Ishikawa (cell line): ENCODE measurements at regions not wholly inside any gene's neighbourhood (a gene's known extent, or its start where the extent isn't known, plus 50 kb on each side); places are given as distances from the start of the nearest gene placed in this dataset.

Source experiments
- CEBPB ChIP-seq: IDR thresholded peaks from 2 replicates; pipeline ENCODE4 v1.6.1; 2012
- CREB1 ChIP-seq: IDR thresholded peaks from 2 replicates; pipeline ENCODE4 v1.6.1; 2012; ENCODE audit warnings: low read depth
- EGR1 ChIP-seq: IDR thresholded peaks from 2 replicates; pipeline ENCODE4 v1.6.1; 2012
- EP300 ChIP-seq: IDR thresholded peaks from 2 replicates; pipeline ENCODE4 v1.6.1; 2012; ENCODE audit warnings: borderline replicate concordance
- FOXM1 ChIP-seq: IDR thresholded peaks from 2 replicates; pipeline ENCODE4 v1.6.1; 2012; ENCODE audit warnings: low read depth, borderline replicate concordance
- MAX ChIP-seq: IDR thresholded peaks from 2 replicates; pipeline ENCODE4 v1.6.1; 2012
- NFIC ChIP-seq: IDR thresholded peaks from 2 replicates; pipeline ENCODE4 v1.6.1; 2012
- RAD21 ChIP-seq: IDR thresholded peaks from 2 replicates; pipeline ENCODE4 v1.6.1; 2012; ENCODE audit warnings: low read depth
- REST ChIP-seq: IDR thresholded peaks from 2 replicates; pipeline ENCODE4 v1.6.1; 2012; ENCODE audit warnings: low read depth, mild to moderate bottlenecking
- TAF1 ChIP-seq: IDR thresholded peaks from 2 replicates; pipeline ENCODE4 v1.6.1; 2012; ENCODE audit warnings: low read depth, mild to moderate bottlenecking
- TCF12 ChIP-seq: IDR thresholded peaks from 2 replicates; pipeline ENCODE4 v1.6.1; 2012; ENCODE audit warnings: low read depth
- TEAD4 ChIP-seq: IDR thresholded peaks from 2 replicates; pipeline ENCODE4 v1.6.1; 2012
- USF1 ChIP-seq: IDR thresholded peaks from 2 replicates; pipeline ENCODE4 v1.6.1; 2012
- YY1 ChIP-seq: IDR thresholded peaks from 2 replicates; pipeline ENCODE4 v1.6.1; 2012; ENCODE audit warnings: low read depth
- ZBTB7A ChIP-seq: IDR thresholded peaks from 2 replicates; pipeline ENCODE4 v1.6.1; 2012; ENCODE audit warnings: low read depth

- no peak for TF ChIP-seq REST
- no peak for TF ChIP-seq TCF12
- TF ChIP-seq EGR1 = no peak
- TF ChIP-seq NFIC = no peak
- TF ChIP-seq RAD21 = no peak
- no peak for TF ChIP-seq EP300
- TF ChIP-seq MAX = no peak
- TF ChIP-seq FOXM1 = no peak
- TF ChIP-seq CREB1 = no peak
- no peak for TF ChIP-seq TEAD4
- no peak for TF ChIP-seq USF1
- TF ChIP-seq CEBPB = no peak
Observed at GRCh38 chr14:94886931-94887330, 117.0 kb upstream of the GSC start.

GRCh38 chr14:94885481-94886155, 115.7 kb upstream of the GSC start:
- TF ChIP-seq CREB1 = no peak
- TF ChIP-seq TAF1 = no peak
- no peak for TF ChIP-seq EP300
- no peak for TF ChIP-seq ZBTB7A
- TF ChIP-seq REST = no peak
- no peak for TF ChIP-seq NFIC
- TF ChIP-seq FOXM1 = no peak
- TF ChIP-seq EGR1 = no peak
- TF ChIP-seq CEBPB = no peak

GRCh38 chr14:94884616-94885230, 114.8 kb upstream of the GSC start:
- TF ChIP-seq CEBPB (no peak), CREB1 (no peak), RAD21 (no peak), USF1 (no peak), FOXM1 (no peak), TCF12 (no peak), YY1 (no peak), TAF1 (no peak)

GRCh38 chr14:94882401-94882800, 112.5 kb upstream of the GSC start:
- TF ChIP-seq CREB1 = no peak
- no peak for TF ChIP-seq FOXM1
- TF ChIP-seq MAX = no peak
- no peak for TF ChIP-seq TCF12
- TF ChIP-seq YY1 = no peak

- TF ChIP-seq USF1 (no peak), REST (no peak), CREB1 (no peak), MAX (no peak), FOXM1 (no peak), EGR1 (no peak), YY1 (no peak), TEAD4 (no peak), RAD21 (no peak)
Observed at GRCh38 chr14:94880876-94881275, 111.0 kb upstream of the GSC start.
